ENCODE measurements at regions not wholly inside any gene's neighbourhood (a gene's known extent, or its start where the extent isn't known, plus 50 kb on each side); places are given as distances from the start of the nearest gene placed in this dataset.

- CTCF ChIA-PET, result interaction anchor here (1.2 to 1.4 kb wide), 2 partner anchors 29 to 92 kb away, joined by 4 to 7 read pairs; no protein-coding TSS in a partner anchor
- POLR2A ChIA-PET, result interaction anchor here (0.6 to 1.1 kb wide), 4 partner anchors 29 to 458 kb away, joined by 3 to 4 read pairs (median 4); no protein-coding TSS in a partner anchor
These were observed 185.1 kb downstream of the CLIC5 start for GRCh38 chr6:45830441-45831139.

DNA sequence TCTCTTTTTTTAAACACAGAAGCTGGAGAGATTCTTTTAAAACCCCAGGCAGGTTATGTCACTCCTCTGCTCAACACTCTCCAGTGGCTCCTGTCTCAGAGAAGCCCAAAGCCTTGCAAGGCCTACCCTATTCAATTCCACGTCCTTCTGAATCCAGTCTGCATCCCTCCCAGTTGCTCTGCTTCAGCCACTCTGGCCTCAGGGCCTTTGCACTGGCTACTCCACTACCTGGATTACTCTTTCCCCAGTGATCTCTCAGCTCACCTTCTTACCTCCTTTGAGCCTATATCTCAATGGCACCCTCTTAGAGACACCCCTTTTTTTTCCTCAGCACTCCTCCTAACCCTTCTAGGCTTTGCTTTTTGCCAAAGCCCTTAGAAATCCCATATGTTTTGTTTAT is 185.8 kb downstream of the CLIC5 start:
- ChIA-PET POLR2A (interaction anchor here (0.7 kb wide), 1 partner anchor 459 kb away, joined by 3 read pairs; no protein-coding TSS in a partner anchor), CTCF (no interaction called here)

- CTCF ChIA-PET, result no interaction called here
- POLR2A ChIA-PET, result no interaction called here
These were observed 187.6 kb downstream of the CLIC5 start for GRCh38 chr6:45827952-45828530.

DNA sequence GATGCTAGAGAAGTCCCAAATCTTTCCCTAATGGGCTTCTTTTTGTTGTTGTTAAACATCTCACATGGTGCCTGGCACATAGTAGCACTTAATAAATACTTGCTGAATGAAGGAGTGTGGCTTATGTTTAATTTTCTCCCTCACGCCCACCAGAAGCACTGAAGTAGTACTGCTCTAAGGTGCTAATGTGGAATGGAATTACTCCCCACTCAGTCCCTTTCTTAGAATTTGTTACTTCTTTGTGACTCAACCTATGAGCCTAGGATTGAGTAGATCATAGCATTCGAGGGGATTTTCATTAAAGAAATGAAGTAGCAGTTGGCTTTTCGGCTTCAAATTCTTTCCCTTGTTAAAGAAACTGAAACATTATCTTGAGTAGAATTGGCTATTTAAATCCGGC is 192.8 kb downstream of the CLIC5 start:
- CTCF ChIA-PET, result interaction anchor here (1.0 kb wide), 1 partner anchor 21 kb away, joined by 4 read pairs; no protein-coding TSS in a partner anchor
- POLR2A ChIA-PET, result no interaction called here

GRCh38 chr6:45822246-45822812 is 193.3 kb downstream of the CLIC5 start:
- ChIA-PET CTCF (interaction anchor here (0.7 to 1.0 kb wide), 2 partner anchors 21 to 102 kb away, joined by 3 to 4 read pairs; no protein-coding TSS in a partner anchor), POLR2A (no interaction called here)

- ChIA-PET CTCF (no interaction called here), POLR2A (no interaction called here)
These were observed 197.0 kb downstream of the CLIC5 start for GRCh38 chr6:45818655-45819054.

GRCh38 chr6:45816674-45817297 is 198.9 kb downstream of the CLIC5 start:
- CTCF ChIA-PET, result interaction anchor here (1.5 kb wide), 1 partner anchor 33 kb away, joined by 3 read pairs; no protein-coding TSS in a partner anchor
- POLR2A ChIA-PET, result no interaction called here

DNA sequence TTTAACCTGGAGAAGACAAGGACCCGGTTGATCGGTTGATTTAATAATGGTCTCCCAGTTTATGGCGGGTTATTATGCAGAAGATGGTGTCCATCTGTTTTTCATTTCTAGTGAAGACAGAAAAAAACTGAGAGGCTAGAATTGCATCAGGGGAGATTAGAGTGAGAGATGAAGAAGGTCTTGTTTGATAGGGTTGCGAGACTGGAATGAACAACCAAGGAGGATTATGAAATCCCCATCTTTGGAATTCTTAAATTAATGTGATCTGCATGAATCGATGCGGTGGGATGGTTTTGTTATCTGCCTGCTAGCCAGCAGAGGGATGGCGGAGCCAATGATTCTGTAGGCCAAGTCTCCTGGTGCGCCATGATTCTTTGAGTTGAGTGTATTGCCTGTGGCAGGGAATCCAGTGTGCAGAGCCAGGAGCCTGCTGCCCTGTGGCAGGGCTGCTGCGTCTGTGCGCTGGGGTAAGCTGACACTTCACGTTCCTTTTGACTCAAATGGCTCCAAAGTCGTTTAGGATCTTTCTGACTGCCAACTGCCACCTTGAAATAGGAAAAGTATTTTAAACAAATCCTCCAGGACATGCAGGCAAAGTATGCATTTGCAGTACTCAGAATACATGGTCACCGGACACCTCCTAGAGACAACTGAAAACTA is 200.1 kb downstream of the CLIC5 start:
- ChIA-PET POLR2A (interaction anchor here (0.6 kb wide), 1 partner anchor 13 kb away, joined by 3 read pairs; no protein-coding TSS in a partner anchor), CTCF (interaction anchor here (0.6 kb wide), 1 partner anchor 126 kb away, joined by 3 read pairs; no protein-coding TSS in a partner anchor)

- CTCF ChIA-PET, result interaction anchor here (0.6 kb wide), 1 partner anchor 127 kb away, joined by 3 read pairs; no protein-coding TSS in a partner anchor
These were observed 200.9 kb downstream of the CLIC5 start for GRCh38 chr6:45814772-45815171.

DNA sequence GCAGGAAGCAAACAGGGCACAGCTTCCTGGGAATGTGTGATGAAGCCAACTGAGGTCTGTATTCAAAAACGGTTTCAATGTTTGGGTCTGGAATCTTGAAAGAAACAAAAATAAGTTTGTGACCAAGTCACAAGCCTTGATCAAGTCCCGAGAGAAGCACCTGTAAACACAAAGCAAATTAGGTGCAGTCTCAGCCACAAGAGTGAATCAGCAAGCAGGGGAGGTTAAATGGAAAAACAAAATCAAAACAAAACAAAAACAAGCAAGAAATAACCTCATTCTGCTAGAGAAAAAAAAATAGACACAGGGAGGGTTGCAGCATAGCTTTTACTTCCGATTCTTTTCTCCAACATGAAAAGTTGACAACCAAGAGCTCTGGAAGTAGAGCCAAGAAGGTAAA is 201.7 kb downstream of the CLIC5 start:
- ChIA-PET CTCF (no interaction called here), POLR2A (no interaction called here)

More at GRCh38 chr6:45814772-45815171, 200.9 kb downstream of the CLIC5 start:
- POLR2A ChIA-PET, result no interaction called here

- POLR2A ChIA-PET, result no interaction called here
- CTCF ChIA-PET, result no interaction called here
These were observed 202.7 kb downstream of the CLIC5 start for GRCh38 chr6:45812922-45813321.

DNA sequence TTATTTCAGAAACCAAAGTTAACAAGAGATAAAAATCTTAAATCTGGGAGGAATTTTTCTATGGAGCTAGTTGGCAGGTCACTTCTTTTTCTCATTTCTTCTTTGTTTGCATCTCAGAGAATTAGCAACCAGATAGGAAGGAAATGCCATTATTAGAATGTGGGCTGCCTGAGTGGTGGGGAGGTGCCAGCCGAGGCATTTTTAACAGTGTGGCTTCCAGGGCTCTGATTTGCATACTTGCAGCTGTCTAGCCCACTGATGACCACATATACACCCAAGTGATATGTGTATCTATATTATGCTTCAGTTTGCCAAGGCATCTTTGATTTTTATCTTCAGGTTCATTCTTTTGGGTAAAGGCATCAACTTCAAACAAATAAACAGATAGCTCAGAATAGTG is 206.7 kb downstream of the CLIC5 start:
- ChIA-PET POLR2A (no interaction called here), CTCF (interaction anchor here (0.8 kb wide), 1 partner anchor 122 kb away, joined by 3 read pairs; no protein-coding TSS in a partner anchor)

DNA sequence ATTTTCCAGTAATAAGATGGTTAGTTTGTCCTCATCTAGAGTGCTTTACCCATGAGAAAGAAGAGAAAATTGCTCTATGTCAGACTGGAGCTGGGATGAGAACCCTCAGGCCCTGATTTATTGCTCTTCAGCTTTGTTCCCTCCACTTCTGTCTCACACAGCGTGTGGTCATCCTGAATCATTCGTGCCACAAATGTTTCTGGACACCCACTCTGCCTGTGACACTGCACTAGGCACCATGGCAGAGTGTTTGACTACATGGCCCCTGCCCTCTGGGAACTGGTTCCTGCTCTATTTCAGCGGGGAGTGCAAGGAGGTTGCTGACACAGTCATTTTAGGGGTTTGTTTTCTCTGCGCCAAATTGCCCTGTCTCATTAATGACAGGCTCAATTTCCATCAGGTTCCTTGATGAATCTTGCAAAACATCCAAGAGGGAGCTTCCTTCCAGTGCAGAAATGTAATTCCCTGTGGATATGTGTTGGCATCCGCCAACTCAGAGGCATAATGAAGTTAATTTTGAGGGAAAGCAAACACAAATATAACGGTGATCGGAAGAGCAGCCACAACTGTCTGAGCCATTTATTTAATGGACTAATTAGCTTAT is 207.5 kb downstream of the CLIC5 start:
- ChIA-PET POLR2A (no interaction called here), CTCF (no interaction called here)

GRCh38 chr6:45807311-45808041 is 208.2 kb downstream of the CLIC5 start:
- POLR2A ChIA-PET, result no interaction called here
- CTCF ChIA-PET, result no interaction called here

GRCh38 chr6:45806172-45806571 is 209.5 kb downstream of the CLIC5 start:
- CTCF ChIA-PET, result interaction anchor here (1.3 kb wide), 1 partner anchor 116 kb away, joined by 3 read pairs; no protein-coding TSS in a partner anchor
- POLR2A ChIA-PET, result no interaction called here

GRCh38 chr6:45803071-45803470 is 212.6 kb downstream of the CLIC5 start:
- ChIA-PET POLR2A (no interaction called here), CTCF (no interaction called here)

- POLR2A ChIA-PET, result interaction anchor here (0.5 to 1.2 kb wide), 4 partner anchors 14 to 934 kb away, joined by 3 to 5 read pairs (median 4); no protein-coding TSS in a partner anchor
- CTCF ChIA-PET, result interaction anchor here (0.9 to 1.5 kb wide), 5 partner anchors 21 to 127 kb away, joined by 3 to 5 read pairs (median 4); no protein-coding TSS in a partner anchor
These were observed 214.0 kb downstream of the CLIC5 start for GRCh38 chr6:45801471-45802289.

Measured in activated CD8-positive, alpha-beta memory T cell treated with anti-CD3 and anti-CD28 coated beads for 36 hours (primary cell).